ENCODE measurements at regions not wholly inside any gene's neighbourhood (a gene's known extent, or its start where the extent isn't known, plus 50 kb on each side); places are given as distances from the start of the nearest gene placed in this dataset.

DNA sequence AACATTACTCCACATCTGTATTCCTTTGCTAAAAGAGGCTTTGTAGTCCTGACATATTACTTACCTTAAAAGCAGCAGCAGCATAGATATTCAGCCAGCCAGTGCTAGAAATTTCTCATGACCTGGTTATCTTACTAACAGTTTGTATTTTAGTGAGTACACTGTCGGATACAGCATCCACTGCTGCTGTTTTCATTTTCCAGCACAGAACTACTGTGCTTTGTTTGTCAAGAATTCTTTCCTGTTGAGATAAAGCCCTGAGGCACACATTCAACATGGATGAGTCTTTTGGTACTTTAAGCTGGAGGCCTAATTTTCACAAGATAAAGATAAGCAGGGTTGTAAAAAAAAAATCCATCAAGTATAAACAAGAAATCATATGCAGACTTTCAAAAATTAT is 311.2 kb upstream of the OPRM1 start:
- POLR2A ChIA-PET = no interaction called here
- intact Hi-C loops (cut with micrococcal nuclease; ENCODE audit: unreplicated experiment) = no loop called here
- no peak overlapping the region for H3K4me3 ChIP-seq (ENCODE audit: low read depth, low read length, poor library complexity, severe bottlenecking)
- no peak overlapping the region for H3K4me2 ChIP-seq (ENCODE audit: low read length)
- H3K4me1 ChIP-seq (ENCODE audit: insufficient read depth, low read length, poor library complexity, severe bottlenecking) = no peaks in the 10 kb centered on the region
- no peaks in the 10 kb centered on the region for H4K20me1 ChIP-seq (ENCODE audit: insufficient read depth, low read length)
- CTCF ChIA-PET (ENCODE audit: unreplicated experiment) = no interaction called here
- DNase-seq (ENCODE audit: low spot score) = no peak
- no peaks in the 10 kb centered on the region for H3K9me3 ChIP-seq (ENCODE audit: low read length)
- BruUV-seq (replicated peaks) = no TSS peak
- no peak for TF ChIP-seq CTCF (conservative IDR thresholded peaks at IDR 0.05; ENCODE audit: low read length)
- TF ChIP-seq EZH2phosphoT487 (IDR thresholded peaks at IDR 0.05; ENCODE audit: borderline replicate concordance, low read depth, low read length) = no peak
- no peak overlapping the region for H2AFZ ChIP-seq (ENCODE audit: low read length)
- no peaks in the 10 kb centered on the region for H3K79me2 ChIP-seq (ENCODE audit: insufficient read depth, low read depth, low read length)
- H3K36me3 ChIP-seq (ENCODE audit: insufficient read depth, low read length) = no peaks in the 10 kb centered on the region
- H3K27ac ChIP-seq (ENCODE audit: low read depth, low read length, poor library complexity, severe bottlenecking) = no peak overlapping the region
- H3K9me2 ChIP-seq (ENCODE audit: insufficient read depth, low read length) = no peaks in the 10 kb centered on the region

DNA sequence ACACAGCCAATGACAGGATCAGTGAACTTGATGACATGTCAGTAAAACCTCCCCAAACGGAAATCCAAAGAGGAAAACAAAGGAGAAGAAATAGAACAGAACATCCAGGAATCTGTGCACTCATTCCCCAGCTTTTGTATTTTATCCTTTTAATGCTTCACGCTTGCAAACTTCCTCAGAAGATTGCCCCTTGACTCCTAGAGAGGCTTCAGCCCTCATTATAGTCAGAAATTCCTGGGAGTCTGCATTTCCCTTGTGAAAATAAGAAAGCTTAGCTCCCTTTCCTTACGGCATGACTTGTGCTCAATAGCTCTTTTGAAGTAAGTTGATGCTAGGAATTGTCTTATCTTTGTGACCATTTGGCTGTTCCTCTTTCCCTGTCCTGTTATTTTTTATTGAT is 313.6 kb upstream of the OPRM1 start:
- H4K20me1 ChIP-seq (ENCODE audit: insufficient read depth, low read length) = no peaks in the 10 kb centered on the region
- intact Hi-C loops (cut with micrococcal nuclease; ENCODE audit: unreplicated experiment) = no loop called here
- H3K36me3 ChIP-seq (ENCODE audit: insufficient read depth, low read length) = no peaks in the 10 kb centered on the region
- BruUV-seq (replicated peaks) = no TSS peak
- H3K9me3 ChIP-seq (ENCODE audit: low read length) = no peaks in the 10 kb centered on the region
- TF ChIP-seq EZH2phosphoT487 (IDR thresholded peaks at IDR 0.05; ENCODE audit: borderline replicate concordance, low read depth, low read length) = no peak
- H3K79me2 ChIP-seq (ENCODE audit: insufficient read depth, low read depth, low read length) = no peaks in the 10 kb centered on the region
- CTCF ChIA-PET (ENCODE audit: unreplicated experiment) = no interaction called here
- no peak overlapping the region for H3K27ac ChIP-seq (ENCODE audit: low read depth, low read length, poor library complexity, severe bottlenecking)
- H3K4me3 ChIP-seq (ENCODE audit: low read depth, low read length, poor library complexity, severe bottlenecking) = no peak overlapping the region
- POLR2A ChIA-PET = interaction anchor here (1.5 kb wide), 1 partner anchor 28 kb away, joined by 3 read pairs; no protein-coding TSS in a partner anchor
- no peaks in the 10 kb centered on the region for H3K9me2 ChIP-seq (ENCODE audit: insufficient read depth, low read length)
- DNase-seq (ENCODE audit: low spot score) = no peak
- no peaks in the 10 kb centered on the region for H3K4me1 ChIP-seq (ENCODE audit: insufficient read depth, low read length, poor library complexity, severe bottlenecking)
- no peak overlapping the region for H3K4me2 ChIP-seq (ENCODE audit: low read length)
- no peak overlapping the region for H2AFZ ChIP-seq (ENCODE audit: low read length)

GRCh38 chr6:153720732-153721131 is 318.3 kb upstream of the OPRM1 start:
- no TSS peak for BruUV-seq (replicated peaks)
- H4K20me1 ChIP-seq (ENCODE audit: insufficient read depth, low read length) = no peaks in the 10 kb centered on the region
- no peak overlapping the region for H2AFZ ChIP-seq (ENCODE audit: low read length)
- H3K9me3 ChIP-seq (ENCODE audit: low read length) = no peaks in the 10 kb centered on the region
- no peaks in the 10 kb centered on the region for H3K79me2 ChIP-seq (ENCODE audit: insufficient read depth, low read depth, low read length)
- TF ChIP-seq CTCF (conservative IDR thresholded peaks at IDR 0.05; ENCODE audit: low read length) = no peak
- no peak for TF ChIP-seq EZH2phosphoT487 (IDR thresholded peaks at IDR 0.05; ENCODE audit: borderline replicate concordance, low read depth, low read length)
- ChIA-PET POLR2A (no interaction called here), CTCF (ENCODE audit: unreplicated experiment) (no interaction called here)
- no peak overlapping the region for H3K4me3 ChIP-seq (ENCODE audit: low read depth, low read length, poor library complexity, severe bottlenecking)
- no peaks in the 10 kb centered on the region for H3K4me1 ChIP-seq (ENCODE audit: insufficient read depth, low read length, poor library complexity, severe bottlenecking)
- no peaks in the 10 kb centered on the region for H3K9me2 ChIP-seq (ENCODE audit: insufficient read depth, low read length)
- no peaks in the 10 kb centered on the region for H3K36me3 ChIP-seq (ENCODE audit: insufficient read depth, low read length)
- H3K4me2 ChIP-seq (ENCODE audit: low read length) = no peak overlapping the region
- H3K27ac ChIP-seq (ENCODE audit: low read depth, low read length, poor library complexity, severe bottlenecking) = no peak overlapping the region
- intact Hi-C loops (cut with micrococcal nuclease; ENCODE audit: unreplicated experiment) = no loop called here
- no peak for DNase-seq (ENCODE audit: low spot score)
